NCI-H146 treated with DMSO at 0.1 percent for 48 hours (cell line): ENCODE measurements at regions not wholly inside any gene's neighbourhood (a gene's known extent, or its start where the extent isn't known, plus 50 kb on each side); places are given as distances from the start of the nearest gene placed in this dataset.
"Not testable (repeated sequence)": the region's sequence is repeated elsewhere in the genome, so short reads cannot be mapped to it uniquely, and the experiment has no call there.

Experiments used
- DNase-seq: peaks from one replicate; lab custom pipeline; 2025; ENCODE audit not compliant: unreplicated experiment; lab: John Stamatoyannopoulos, UW

- DNase-seq: no peak
Measured at GRCh38 chr2:194343167-194343566, 1313.9 kb upstream of the SLC39A10 start.

DNA sequence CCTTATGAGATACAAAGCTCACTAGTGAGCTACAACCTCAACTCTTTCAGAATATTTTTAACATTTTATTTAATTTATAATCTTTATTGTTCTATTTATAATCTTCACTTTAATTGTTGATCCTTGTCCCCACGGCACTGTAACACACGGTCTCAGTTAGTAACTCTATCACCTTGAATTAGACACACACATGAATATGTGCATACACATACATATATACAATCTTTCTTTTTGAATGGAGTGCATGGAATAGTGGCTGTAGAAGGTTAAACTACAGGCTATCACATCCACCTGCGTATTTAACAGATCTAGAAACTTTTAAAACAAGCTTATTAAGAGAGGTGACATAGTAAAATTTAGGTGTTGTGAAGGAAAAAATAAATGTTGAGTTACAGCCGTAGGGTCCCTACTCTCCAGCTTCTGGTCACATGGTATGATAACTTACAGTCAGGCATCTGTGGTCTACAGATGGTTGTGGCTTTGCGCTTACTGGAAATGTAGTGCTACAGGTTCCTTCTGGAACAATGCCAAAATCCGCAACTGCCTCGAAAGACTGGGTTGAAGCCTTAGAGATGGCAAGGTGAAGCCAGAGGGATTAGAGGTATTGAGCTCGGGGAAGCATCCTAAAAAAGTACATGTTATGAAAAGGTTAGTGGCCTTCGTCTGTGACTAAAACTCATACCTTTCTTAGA is 1324.1 kb upstream of the SLC39A10 start:
- DNase-seq: no peak

DNA sequence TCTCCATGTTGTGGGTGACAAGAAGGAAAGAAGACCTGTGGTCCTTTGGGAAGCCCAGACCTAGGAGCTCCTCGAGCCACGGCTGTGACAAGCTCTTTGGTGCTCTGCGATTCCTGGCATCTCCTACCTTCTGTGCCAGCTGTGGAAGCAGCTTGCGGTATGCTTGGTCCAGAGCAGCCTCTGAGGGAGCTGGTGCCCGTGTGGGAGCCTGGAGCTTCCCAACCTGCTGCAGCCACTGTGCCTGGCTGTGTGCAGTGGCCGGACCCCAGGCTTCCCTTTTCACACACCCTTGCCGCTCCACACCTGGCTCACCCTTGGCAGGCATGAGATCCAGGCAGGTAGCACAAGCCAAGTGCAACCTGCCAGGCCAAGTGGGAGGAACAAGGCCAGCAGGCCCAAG is 1328.6 kb upstream of the SLC39A10 start:
- no peak for DNase-seq

DNA sequence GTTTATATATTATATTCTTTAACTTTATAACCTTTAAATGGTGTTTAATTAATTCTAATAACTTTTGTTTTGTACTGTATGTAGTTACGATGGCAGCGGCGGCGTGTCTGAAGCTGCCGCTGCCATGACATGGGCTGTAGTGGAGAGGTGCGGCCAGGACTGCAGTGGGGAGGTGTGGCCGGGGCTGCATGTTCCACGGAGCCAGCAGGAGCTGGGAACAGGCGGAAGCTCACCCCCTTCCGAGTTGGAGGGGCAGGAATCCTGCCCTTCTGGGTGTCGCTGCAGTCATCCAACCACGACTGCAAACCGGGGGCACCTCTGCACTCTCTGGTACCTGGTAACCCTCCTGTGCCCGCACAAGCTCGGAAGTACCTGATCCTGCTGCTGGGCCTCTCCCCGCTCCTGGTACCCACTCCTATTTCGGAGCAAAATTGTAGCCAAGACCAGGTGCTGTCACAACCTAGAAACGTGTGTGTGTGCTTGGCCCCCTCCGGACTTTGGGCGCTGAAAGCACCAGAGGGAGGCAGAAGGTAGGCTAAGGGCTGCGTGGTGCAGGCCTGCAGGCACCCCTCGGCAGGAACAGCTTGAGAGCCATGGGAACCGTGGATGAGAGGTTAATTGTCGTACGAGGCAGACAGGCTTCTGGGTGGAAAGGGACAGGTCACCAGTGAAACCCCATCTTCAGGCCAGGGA is 1329.7 kb upstream of the SLC39A10 start:
- no peak for DNase-seq

GRCh38 chr2:194323740-194324139 is 1333.3 kb upstream of the SLC39A10 start:
- no peak for DNase-seq

DNA sequence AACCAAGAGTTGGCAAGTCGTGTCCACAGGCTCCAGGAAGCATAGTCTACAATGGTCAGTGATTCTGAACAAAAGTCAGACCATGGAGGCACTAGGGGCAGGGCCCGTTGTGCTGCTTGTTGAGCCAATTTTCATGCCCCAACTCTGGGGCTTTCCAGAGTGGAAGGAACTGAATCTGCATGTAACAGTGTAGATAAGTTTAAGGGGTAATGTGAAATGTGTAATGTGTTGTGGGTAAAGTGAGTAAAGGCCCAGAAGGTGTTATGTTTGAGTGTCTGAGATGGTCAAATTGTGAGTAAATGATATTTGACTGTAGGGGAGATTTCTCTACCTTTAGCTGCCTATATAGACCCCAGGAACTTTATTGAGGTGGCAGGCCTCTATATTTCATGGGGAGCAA is 1336.5 kb upstream of the SLC39A10 start:
- no peak for DNase-seq

- no peak for DNase-seq
Measured at GRCh38 chr2:194319222-194319992, 1337.6 kb upstream of the SLC39A10 start.

GRCh38 chr2:194314042-194314441 is 1343.0 kb upstream of the SLC39A10 start:
- no peak for DNase-seq

- DNase-seq: no peak
Measured at GRCh38 chr2:194304191-194304590, 1352.8 kb upstream of the SLC39A10 start.

- DNase-seq: no peak
Measured at GRCh38 chr2:194301946-194302345, 1355.1 kb upstream of the SLC39A10 start.

DNA sequence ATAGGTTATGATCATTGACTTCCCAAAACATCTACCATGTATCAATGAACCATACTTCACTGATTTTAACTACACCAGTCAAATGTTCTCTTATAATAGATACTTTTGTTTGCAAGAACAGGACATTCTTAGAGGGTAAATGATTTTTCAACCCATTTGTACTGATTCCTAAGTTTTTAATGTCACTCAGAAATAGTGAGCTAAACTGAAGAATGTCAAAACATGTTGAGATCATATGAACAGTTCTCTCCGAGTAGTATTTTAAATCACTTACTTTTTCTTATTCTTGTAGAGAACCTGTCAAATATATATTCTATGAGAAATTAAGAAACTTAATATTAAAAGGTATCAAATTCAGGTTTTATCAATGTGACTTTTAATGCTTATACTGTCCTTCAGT is 1362.9 kb upstream of the SLC39A10 start:
- DNase-seq: no peak

- DNase-seq: no peak
Measured at GRCh38 chr2:194291104-194291503, 1365.9 kb upstream of the SLC39A10 start.

- no peak for DNase-seq
Measured at GRCh38 chr2:194289712-194290346, 1367.2 kb upstream of the SLC39A10 start.

- DNase-seq: not testable (repeated sequence)
Measured at GRCh38 chr2:194276667-194277066, 1380.4 kb upstream of the SLC39A10 start.

DNA sequence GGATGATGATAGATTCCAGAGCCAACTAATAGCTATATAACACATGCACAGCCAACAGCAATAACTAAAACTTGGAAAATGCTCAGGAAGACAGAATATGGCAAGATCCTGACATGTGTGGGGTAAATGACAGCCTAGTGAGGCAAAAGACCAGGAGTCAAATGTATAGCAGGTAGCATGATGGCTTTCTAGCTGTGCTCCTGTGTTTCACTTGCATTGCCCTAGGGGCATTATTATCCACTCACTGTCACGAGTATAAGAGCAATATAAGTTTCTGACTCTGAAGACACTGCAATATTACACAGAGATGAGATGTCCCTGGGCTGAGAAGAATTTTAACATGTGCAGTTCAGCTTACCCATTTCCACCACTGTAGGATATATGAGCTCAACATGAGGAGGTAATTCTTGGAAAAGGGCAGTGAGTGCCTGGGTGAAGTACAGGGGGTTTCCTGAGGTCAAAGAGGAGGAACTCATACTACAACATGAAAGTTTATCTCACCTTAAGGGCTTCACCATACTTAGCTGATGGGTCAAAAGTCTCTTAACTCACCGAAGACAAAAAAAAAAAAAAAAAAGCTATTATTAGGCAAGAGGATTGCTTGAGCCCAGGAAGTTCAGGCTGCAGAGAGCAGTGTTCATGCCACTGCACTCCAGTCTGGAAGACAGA is 1385.6 kb upstream of the SLC39A10 start:
- no peak for DNase-seq

DNA sequence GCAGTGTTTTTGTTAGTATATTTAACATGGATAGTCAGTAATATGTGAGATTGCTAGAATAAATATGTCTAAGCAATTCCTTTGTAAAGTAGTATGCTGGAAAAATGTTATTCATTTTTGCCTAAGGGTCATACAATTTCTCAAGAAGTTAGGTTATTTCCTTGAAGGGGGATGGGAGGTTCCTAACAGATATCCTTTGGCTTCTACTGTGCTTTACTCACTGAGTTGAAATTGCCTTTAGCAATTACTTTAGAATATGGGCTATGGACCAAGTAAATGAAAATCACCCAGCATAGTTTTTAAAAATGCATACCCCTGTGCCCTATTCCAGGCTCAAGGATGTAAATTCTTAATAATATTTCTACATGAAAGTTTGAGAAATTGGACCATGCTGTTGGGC is 1386.4 kb upstream of the SLC39A10 start:
- DNase-seq: no peak

GRCh38 chr2:194264586-194264985 is 1392.4 kb upstream of the SLC39A10 start:
- no peak for DNase-seq

GRCh38 chr2:194260185-194260584 is 1396.8 kb upstream of the SLC39A10 start:
- DNase-seq: no peak

- DNase-seq: no peak
Measured at GRCh38 chr2:194257095-194257494, 1399.9 kb upstream of the SLC39A10 start.

DNA sequence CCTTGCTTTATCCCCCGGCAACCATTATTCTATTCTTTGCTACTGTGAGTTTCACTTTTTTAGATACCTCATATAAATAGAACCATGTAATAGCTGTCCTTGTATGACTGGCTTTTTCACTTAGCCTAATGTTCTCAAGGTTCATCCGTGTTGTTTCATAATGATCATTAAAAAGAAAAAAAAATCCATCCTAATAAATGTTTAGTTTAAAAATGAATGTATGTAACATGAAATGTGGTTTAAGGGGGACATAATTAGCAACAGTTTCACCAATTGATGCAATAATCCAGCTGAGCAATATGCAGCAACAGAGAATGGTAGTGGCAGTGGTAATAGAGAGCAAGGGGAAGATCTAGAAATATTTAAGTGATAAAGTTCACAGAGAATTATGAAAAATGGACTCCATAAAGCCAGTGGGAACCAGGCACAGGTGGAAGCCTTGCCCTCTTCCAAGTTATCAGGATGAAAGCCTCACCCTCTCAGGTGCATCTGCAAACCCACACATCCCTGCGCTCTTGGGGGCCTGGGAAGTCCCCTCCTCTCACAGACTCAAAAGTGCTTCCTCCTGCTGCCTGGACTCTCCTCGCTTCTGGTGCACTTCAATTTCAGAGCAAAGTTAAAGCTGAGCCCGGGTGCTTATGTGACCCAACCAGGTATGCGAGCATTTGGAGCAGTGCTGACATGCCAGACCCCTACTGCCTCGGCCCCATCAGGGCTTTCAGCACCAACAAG is 1403.3 kb upstream of the SLC39A10 start:
- DNase-seq: no peak
